Esophagus muscularis mucosa (tissue), 4 donors: ENCODE measurements at regions not wholly inside any gene's neighbourhood (a gene's known extent, or its start where the extent isn't known, plus 50 kb on each side); places are given as distances from the start of the nearest gene placed in this dataset.

Experiments used
- DNase-seq: peaks from one replicate; pipeline ENCODE4 v3.0.0-alpha.2; 2017; ENCODE audit errors: extremely low spot score
- H3K27ac ChIP-seq, 4 donors: fragments of 200-600 bp; sonication (generic); replicated peaks in 1 of 4; 1 replicate in 3 of 4; 2 replicates in 1 of 4; pipeline ENCODE4 v1.5.1; 2016 to 2019; ENCODE audit warnings: mild to moderate bottlenecking in 1 of 4
- H3K27me3 ChIP-seq, 4 donors: fragments of 200-600 bp; sonication (generic); one replicate each; pipeline versions ENCODE4 v1.5.1 to v1.6.0; 2016 to 2019
- H3K36me3 ChIP-seq, 4 donors: fragments of 200-600 bp; sonication (generic); one replicate each; pipeline ENCODE4 v1.5.1; 2016 to 2019
- H3K4me1 ChIP-seq, 4 donors: fragments of 200-600 bp; sonication (generic); one replicate each; pipeline ENCODE4 v1.5.1; 2016 to 2019
- H3K4me3 ChIP-seq, 4 donors: fragments of 200-600 bp; sonication (generic); 1 replicate in 2 of 4; 2 replicates in 2 of 4; pipeline ENCODE4 v1.5.1; 2016 to 2019; ENCODE audit warnings: mild to moderate bottlenecking in 4 of 4, moderate library complexity in 1 of 4
- H3K9me3 ChIP-seq, 4 donors: fragments of 200-600 bp; sonication (generic); 1 replicate in 3 of 4; 2 replicates in 1 of 4; pipeline ENCODE4 v1.5.1; 2016 to 2019
- CTCF ChIP-seq, 3 experiments: fragments of 200-600 bp in 2 of 3; fragments of 450-650 bp in 1 of 3; sonication (generic) in 2 of 3; IDR thresholded peaks; one replicate each; pipeline ENCODE4 v1.5.1; 2017 to 2019; ENCODE audit warnings: antibody characterized with exemption in 3 of 3, mild to moderate bottlenecking in 2 of 3, moderate library complexity in 1 of 3
- EP300 ChIP-seq: sonication (generic); formaldehyde crosslinking; IDR thresholded peaks from one replicate; pipeline ENCODE4 v1.6.1; 2017; ENCODE audit warnings: antibody characterized with exemption
- POLR2A ChIP-seq: fragments of 450-650 bp; IDR thresholded peaks from one replicate; pipeline ENCODE4 v1.6.1; 2017; ENCODE audit warnings: antibody characterized with exemption, moderate library complexity, mild to moderate bottlenecking, low read depth
- POLR2AphosphoS5 ChIP-seq, 2 donors: sonication (generic); formaldehyde crosslinking; IDR thresholded peaks; one replicate each; pipeline ENCODE4 v1.6.1; 2017; ENCODE audit warnings: antibody characterized with exemption in 2 of 2
- WGBS: methylation state at CpG from one replicate; pipeline ENCODE4 v1.1.5; 2018; 5-methylcytosine and 5-hydroxymethylcytosine counted together
- intact Hi-C: fragments of 100-400 bp; cut with DNase I; formaldehyde crosslinking; loops from one replicate; pipeline ENCODE4 v1.15.1; 2023

- TF ChIP-seq POLR2A = no peak
- no peak for TF ChIP-seq CTCF (IDR thresholded peaks at IDR 0.05)
- Histone ChIP-seq H3K27me3 (no peaks in the 10 kb centered on the region), H3K4me3 (no peak overlapping the region), H3K4me1 (peaks cover 0 to 16% (median 14%) of the 10 kb centered on the region in 4 donors), H3K27ac (no peak overlapping the region), H3K36me3 (no peaks in the 10 kb centered on the region), H3K9me3 (no peaks in the 10 kb centered on the region)
- intact Hi-C loops = no loop called here
- no peak for DNase-seq
- 88% methylated on average over 4 of the region's 4 CpGs for WGBS
These were observed 202.8 kb upstream of the UBE2E2 start for GRCh38 chr3:23000371-23000770.

DNA sequence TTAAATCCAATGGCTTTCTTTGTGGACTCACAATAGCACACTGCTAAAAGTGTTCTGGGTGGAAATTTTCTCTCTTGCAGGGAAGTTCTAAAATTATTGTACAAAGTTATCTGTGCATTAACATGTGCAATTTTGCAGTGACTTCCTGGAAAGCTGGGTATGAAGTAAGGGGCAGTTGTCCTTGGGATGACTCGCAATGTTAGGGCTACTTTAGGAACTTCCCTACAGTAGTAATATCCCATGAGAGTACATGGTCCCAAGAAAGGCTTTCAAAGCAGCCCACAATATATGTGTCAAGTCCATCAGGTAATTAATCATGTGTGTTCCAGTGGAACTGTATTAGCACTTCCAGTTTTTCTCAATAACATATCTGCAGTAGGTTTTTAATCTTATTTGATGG lies 201.0 kb upstream of the UBE2E2 start:
- intact Hi-C loops = no loop called here

GRCh38 chr3:23002836-23003732 lies 200.0 kb upstream of the UBE2E2 start:
- H3K4me3 ChIP-seq = no peak overlapping the region
- TF ChIP-seq CTCF (IDR thresholded peaks at IDR 0.05) (no peak), EP300 (no peak), POLR2A (no peak), POLR2AphosphoS5 (IDR thresholded peaks at IDR 0.05) (no peak)
- intact Hi-C loops = no loop called here
- H3K9me3 ChIP-seq = no peaks in the 10 kb centered on the region
- H3K27ac ChIP-seq = no peak overlapping the region
- H3K4me1 ChIP-seq = peaks cover 0 to 16% (median 14%) of the 10 kb centered on the region in 4 donors
- DNase-seq = no peak
- H3K36me3 ChIP-seq = no peaks in the 10 kb centered on the region
- H3K27me3 ChIP-seq = no peaks in the 10 kb centered on the region
- whole genome bisulfite sequencing = 60% methylated on average over 15 of the region's 15 CpGs

More for the DNA sequence above, 201.0 kb upstream of the UBE2E2 start:
- no peak for TF ChIP-seq POLR2A
- H3K27me3 ChIP-seq = no peaks in the 10 kb centered on the region
- no peak overlapping the region for H3K27ac ChIP-seq
- H3K4me1 ChIP-seq = peaks cover 0 to 16% (median 14%) of the 10 kb centered on the region in 4 donors
- DNase-seq = no peak
- H3K36me3 ChIP-seq = no peaks in the 10 kb centered on the region
- H3K4me3 ChIP-seq = no peak overlapping the region
- 100% methylated on average over 1 of the region's 1 CpG for WGBS
- no peaks in the 10 kb centered on the region for H3K9me3 ChIP-seq

DNA sequence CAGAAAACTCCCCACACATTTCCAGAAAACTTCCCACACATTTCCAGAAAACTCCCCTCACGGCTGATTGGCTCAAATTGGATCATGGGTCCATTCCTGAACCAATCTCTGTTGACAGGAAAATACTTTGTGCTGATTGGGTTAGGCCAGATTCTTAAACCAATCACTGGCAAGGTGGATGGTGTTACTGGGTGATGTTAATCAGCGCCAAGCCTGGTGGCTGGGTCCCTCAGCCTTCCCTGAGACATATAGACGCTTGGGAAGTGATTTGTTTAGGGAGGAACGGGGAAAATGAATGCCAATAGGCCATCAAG lies 199.4 kb upstream of the UBE2E2 start:
- DNase-seq = no peak
- Histone ChIP-seq H3K27ac (no peak overlapping the region), H3K4me3 (no peak overlapping the region), H3K27me3 (no peaks in the 10 kb centered on the region), H3K36me3 (no peaks in the 10 kb centered on the region), H3K4me1 (peaks cover 0 to 16% (median 14%) of the 10 kb centered on the region in 4 donors), H3K9me3 (no peaks in the 10 kb centered on the region)
- intact Hi-C loops = no loop called here
- 99% methylated on average over 4 of the region's 4 CpGs for WGBS
- no peak for TF ChIP-seq CTCF (IDR thresholded peaks at IDR 0.05)
- TF ChIP-seq EP300 = no peak
- TF ChIP-seq POLR2AphosphoS5 (IDR thresholded peaks at IDR 0.05) = no peak
- no peak for TF ChIP-seq POLR2A

DNA sequence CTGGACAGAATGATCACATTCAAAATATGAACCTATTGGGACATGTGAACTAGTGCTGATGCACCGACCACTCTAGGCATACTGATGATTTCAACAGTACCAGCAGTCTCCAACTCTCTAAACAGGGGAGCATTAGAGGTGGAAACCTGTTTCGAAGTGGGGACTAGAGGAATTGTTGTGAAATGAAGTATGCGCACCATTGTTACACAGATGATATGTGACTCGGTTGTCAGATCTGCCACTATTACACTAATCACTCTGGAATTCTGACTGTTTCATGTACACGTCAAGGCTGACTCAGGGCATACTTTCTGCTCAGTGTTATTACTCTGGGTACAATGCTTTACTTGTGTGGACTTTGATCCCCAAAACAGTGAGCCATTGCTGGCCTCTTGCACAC lies 198.2 kb upstream of the UBE2E2 start:
- Histone ChIP-seq H3K4me3 (no peak overlapping the region), H3K27ac (no peak overlapping the region), H3K36me3 (no peaks in the 10 kb centered on the region), H3K27me3 (no peaks in the 10 kb centered on the region), H3K4me1 (peaks cover 0 to 16% (median 14%) of the 10 kb centered on the region in 4 donors), H3K9me3 (no peaks in the 10 kb centered on the region)
- DNase-seq = no peak
- no peak for TF ChIP-seq CTCF (IDR thresholded peaks at IDR 0.05)
- TF ChIP-seq POLR2AphosphoS5 (IDR thresholded peaks at IDR 0.05) = no peak
- TF ChIP-seq POLR2A = no peak
- TF ChIP-seq EP300 = no peak
- WGBS = 81% methylated on average over 5 of the region's 5 CpGs
- intact Hi-C loops = no loop called here
